ENCODE measurements at regions not wholly inside any gene's neighbourhood (a gene's known extent, or its start where the extent isn't known, plus 50 kb on each side); places are given as distances from the start of the nearest gene placed in this dataset.
"Not testable (repeated sequence)": the region's sequence is repeated elsewhere in the genome, so short reads cannot be mapped to it uniquely, and the experiment has no call there.

GRCh38 chr3:22383285-22383684 lies 632.3 kb upstream of the ZNF385D start:
- no peak for DNase-seq (ENCODE audit: low spot score)

GRCh38 chr3:22386107-22386506 lies 635.1 kb upstream of the ZNF385D start:
- DNase-seq (ENCODE audit: low spot score) = no peak

GRCh38 chr3:22392286-22392685 lies 641.3 kb upstream of the ZNF385D start:
- no peak for DNase-seq (ENCODE audit: low spot score)

- no peak for DNase-seq (ENCODE audit: low spot score)
Measured at GRCh38 chr3:22392859-22393258, 641.8 kb upstream of the ZNF385D start.

- DNase-seq (ENCODE audit: low spot score) = no peak
Measured at GRCh38 chr3:22399566-22399965, 648.6 kb upstream of the ZNF385D start.

GRCh38 chr3:22401499-22401898 lies 650.5 kb upstream of the ZNF385D start:
- DNase-seq (ENCODE audit: low spot score) = no peak

- DNase-seq (ENCODE audit: low spot score) = no peak
Measured at GRCh38 chr3:22414239-22414638, 663.2 kb upstream of the ZNF385D start.

- not testable (repeated sequence) for DNase-seq (ENCODE audit: low spot score)
Measured at GRCh38 chr3:22416838-22417446, 665.9 kb upstream of the ZNF385D start.

- DNase-seq (ENCODE audit: low spot score) = no peak
Measured at GRCh38 chr3:22419261-22419660, 668.3 kb upstream of the ZNF385D start.

GRCh38 chr3:22421589-22421988 lies 670.6 kb upstream of the ZNF385D start:
- DNase-seq (ENCODE audit: low spot score) = no peak

GRCh38 chr3:22431334-22431733 lies 680.3 kb upstream of the ZNF385D start:
- DNase-seq (ENCODE audit: low spot score) = no peak

- DNase-seq (ENCODE audit: low spot score) = no peak
Measured at GRCh38 chr3:22439626-22440025, 688.6 kb upstream of the ZNF385D start.

- DNase-seq (ENCODE audit: low spot score) = no peak
Measured at GRCh38 chr3:22441711-22442110, 690.7 kb upstream of the ZNF385D start.

GRCh38 chr3:22443571-22444233 lies 692.7 kb upstream of the ZNF385D start:
- DNase-seq (ENCODE audit: low spot score) = no peak

- DNase-seq (ENCODE audit: low spot score) = not testable (repeated sequence)
Measured at GRCh38 chr3:22445336-22445735, 694.3 kb upstream of the ZNF385D start.

- DNase-seq (ENCODE audit: low spot score) = no peak
Measured at GRCh38 chr3:22450786-22451400, 699.9 kb upstream of the ZNF385D start.

- DNase-seq (ENCODE audit: low spot score) = no peak
Measured at GRCh38 chr3:22451501-22451900, 700.5 kb upstream of the ZNF385D start.

- no peak for DNase-seq (ENCODE audit: low spot score)
Measured at GRCh38 chr3:22453906-22454535, 703.0 kb upstream of the ZNF385D start.

GRCh38 chr3:22469995-22470394 lies 719.0 kb upstream of the ZNF385D start:
- DNase-seq (ENCODE audit: low spot score) = no peak

- no peak for DNase-seq (ENCODE audit: low spot score)
Measured at GRCh38 chr3:22471557-22471956, 720.5 kb upstream of the ZNF385D start.

- no peak for DNase-seq (ENCODE audit: low spot score)
Measured at GRCh38 chr3:22474706-22475445, 723.9 kb upstream of the ZNF385D start.

- DNase-seq (ENCODE audit: low spot score) = no peak
Measured at GRCh38 chr3:22475665-22476240, 724.7 kb upstream of the ZNF385D start.
